ENCODE measurements at regions not wholly inside any gene's neighbourhood (a gene's known extent, or its start where the extent isn't known, plus 50 kb on each side); places are given as distances from the start of the nearest gene placed in this dataset.

DNA sequence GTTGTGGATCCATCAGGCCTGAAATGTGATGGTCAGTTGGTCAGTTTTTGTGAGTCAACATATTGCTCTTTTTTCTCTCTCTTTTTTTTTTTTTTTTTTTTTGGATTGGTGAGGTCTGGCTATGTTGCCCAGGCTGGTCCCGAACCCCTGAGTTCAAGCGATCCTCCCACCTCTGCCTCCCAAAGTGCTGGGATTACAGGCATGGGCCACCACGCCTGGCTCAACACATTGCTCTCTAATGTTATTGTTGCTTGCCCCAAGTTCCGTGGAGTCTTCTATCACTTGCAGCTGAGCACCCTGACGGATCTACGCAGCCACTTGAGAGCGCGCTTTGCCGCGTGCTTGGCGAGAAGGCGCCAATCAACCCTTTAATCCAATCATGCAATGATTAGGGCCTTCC lies 69.5 kb upstream of the DIO3 start:
- TF ChIP-seq POLR2A (IDR thresholded peaks at IDR 0.05) (no peak), EP300 (IDR thresholded peaks at IDR 0.05) (no peak)
- TF ChIP-seq, protein P1, sequence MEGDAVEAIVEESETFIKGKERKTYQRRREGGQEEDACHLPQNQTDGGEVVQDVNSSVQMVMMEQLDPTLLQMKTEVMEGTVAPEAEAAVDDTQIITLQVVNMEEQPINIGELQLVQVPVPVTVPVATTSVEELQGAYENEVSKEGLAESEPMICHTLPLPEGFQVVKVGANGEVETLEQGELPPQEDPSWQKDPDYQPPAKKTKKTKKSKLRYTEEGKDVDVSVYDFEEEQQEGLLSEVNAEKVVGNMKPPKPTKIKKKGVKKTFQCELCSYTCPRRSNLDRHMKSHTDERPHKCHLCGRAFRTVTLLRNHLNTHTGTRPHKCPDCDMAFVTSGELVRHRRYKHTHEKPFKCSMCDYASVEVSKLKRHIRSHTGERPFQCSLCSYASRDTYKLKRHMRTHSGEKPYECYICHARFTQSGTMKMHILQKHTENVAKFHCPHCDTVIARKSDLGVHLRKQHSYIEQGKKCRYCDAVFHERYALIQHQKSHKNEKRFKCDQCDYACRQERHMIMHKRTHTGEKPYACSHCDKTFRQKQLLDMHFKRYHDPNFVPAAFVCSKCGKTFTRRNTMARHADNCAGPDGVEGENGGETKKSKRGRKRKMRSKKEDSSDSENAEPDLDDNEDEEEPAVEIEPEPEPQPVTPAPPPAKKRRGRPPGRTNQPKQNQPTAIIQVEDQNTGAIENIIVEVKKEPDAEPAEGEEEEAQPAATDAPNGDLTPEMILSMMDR (IDR thresholded peaks at IDR 0.05): no peak
